ENCODE measurements at regions not wholly inside any gene's neighbourhood (a gene's known extent, or its start where the extent isn't known, plus 50 kb on each side); places are given as distances from the start of the nearest gene placed in this dataset.

- TF ChIP-seq EZH2phosphoT487 (IDR thresholded peaks at IDR 0.05; ENCODE audit: insufficient read depth, low read depth) = no peak
- no peak for TF ChIP-seq EZH2 (IDR thresholded peaks at IDR 0.05; ENCODE audit: insufficient read depth, poor library complexity, severe bottlenecking)
Observed at GRCh38 chr12:61524851-61525250, 735.4 kb upstream of the USP15 start.
